SU-DHL-6 (cell line): ENCODE measurements at regions not wholly inside any gene's neighbourhood (a gene's known extent, or its start where the extent isn't known, plus 50 kb on each side); places are given as distances from the start of the nearest gene placed in this dataset.

Source experiments
- EZH2phosphoT487 ChIP-seq: fragments of 200-600 bp; sonication (generic), shearing (Covaris generic); conservative IDR thresholded peaks from 2 replicates; pipeline ENCODE4 v1.6.1; 2018; ENCODE audit warnings: mild to moderate bottlenecking, antibody characterized with exemption, low read length, moderate library complexity, mixed read lengths
- TF ChIP-seq, protein P1 (sequence below): fragments of 200-600 bp; sonication (generic); IDR thresholded peaks from one replicate; pipeline ENCODE4 v1.5.1; 2017; ENCODE audit warnings: antibody characterized with exemption, mild to moderate bottlenecking, low read length, moderate library complexity; ENCODE audit not compliant: insufficient read depth, poor library complexity, severe bottlenecking

DNA sequence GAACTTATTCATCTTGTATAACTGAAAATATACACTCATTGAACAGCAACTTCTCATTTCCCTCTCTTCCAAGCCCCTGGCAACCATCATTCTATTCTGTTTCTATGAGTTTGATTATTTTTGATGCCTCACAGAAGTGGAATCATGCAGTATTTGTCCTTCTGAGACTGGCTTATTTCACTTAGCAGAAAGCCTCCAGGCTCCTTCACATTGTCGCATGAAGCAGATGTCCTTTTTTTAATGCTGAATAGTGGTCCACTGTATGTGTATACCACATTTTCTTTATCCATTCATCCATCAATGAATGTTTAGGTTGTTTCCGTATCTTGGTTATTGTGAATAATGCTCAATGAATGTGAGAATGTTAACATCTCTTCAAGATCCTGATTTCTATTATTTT is 238.2 kb upstream of the KLF14 start:
- TF ChIP-seq, protein P1, sequence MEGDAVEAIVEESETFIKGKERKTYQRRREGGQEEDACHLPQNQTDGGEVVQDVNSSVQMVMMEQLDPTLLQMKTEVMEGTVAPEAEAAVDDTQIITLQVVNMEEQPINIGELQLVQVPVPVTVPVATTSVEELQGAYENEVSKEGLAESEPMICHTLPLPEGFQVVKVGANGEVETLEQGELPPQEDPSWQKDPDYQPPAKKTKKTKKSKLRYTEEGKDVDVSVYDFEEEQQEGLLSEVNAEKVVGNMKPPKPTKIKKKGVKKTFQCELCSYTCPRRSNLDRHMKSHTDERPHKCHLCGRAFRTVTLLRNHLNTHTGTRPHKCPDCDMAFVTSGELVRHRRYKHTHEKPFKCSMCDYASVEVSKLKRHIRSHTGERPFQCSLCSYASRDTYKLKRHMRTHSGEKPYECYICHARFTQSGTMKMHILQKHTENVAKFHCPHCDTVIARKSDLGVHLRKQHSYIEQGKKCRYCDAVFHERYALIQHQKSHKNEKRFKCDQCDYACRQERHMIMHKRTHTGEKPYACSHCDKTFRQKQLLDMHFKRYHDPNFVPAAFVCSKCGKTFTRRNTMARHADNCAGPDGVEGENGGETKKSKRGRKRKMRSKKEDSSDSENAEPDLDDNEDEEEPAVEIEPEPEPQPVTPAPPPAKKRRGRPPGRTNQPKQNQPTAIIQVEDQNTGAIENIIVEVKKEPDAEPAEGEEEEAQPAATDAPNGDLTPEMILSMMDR: no peak
- TF ChIP-seq EZH2phosphoT487: no peak
